ENCODE measurements at regions not wholly inside any gene's neighbourhood (a gene's known extent, or its start where the extent isn't known, plus 50 kb on each side); places are given as distances from the start of the nearest gene placed in this dataset.
A peak's percentile ranks its signal among the peaks of the same experiment; 100 is the strongest.

GRCh38 chr3:152581951-152582350 lies 253.0 kb upstream of the P2RY1 start:
- DNase-seq (ENCODE audit: low read depth, low spot score) (peak; percentile 68), FAIRE-seq (peak; percentile 24)
- CTCF ChIA-PET = interaction anchor here (1.1 kb wide), 1 partner anchor 11 kb away, joined by 3 read pairs; no protein-coding TSS in a partner anchor
- Histone ChIP-seq H4K20me1 (replicated peaks; ENCODE audit: control insufficient read depth, extremely low read depth, insufficient read depth, low read length) (no peaks in the 10 kb centered on the region), H3K9me1 (replicated peaks; ENCODE audit: control insufficient read depth, extremely low read depth, insufficient read depth, low read length) (no peaks in the 10 kb centered on the region), H3K27ac (ENCODE audit: insufficient read depth, low read depth, low read length) (no peak overlapping the region), H3K9me3 (replicated peaks; ENCODE audit: control insufficient read depth, insufficient read depth, low read length) (no peaks in the 10 kb centered on the region), H3K4me2 (ENCODE audit: insufficient read depth, low read length) (peak overlapping the region; percentile 8), H2AFZ (ENCODE audit: low read depth, low read length) (peak overlapping the region; percentile 63), H3K36me3 (ENCODE audit: control insufficient read depth in 2 of 2, extremely low read depth in 1 of 2, insufficient read depth in 2 of 2, low read length in 2 of 2) (no peaks in the 10 kb centered on the region), H3K9ac (replicated peaks; ENCODE audit: extremely low read depth, insufficient read depth, low read length) (no peak overlapping the region), H3K4me3 (replicated peaks in 1 of 3; ENCODE audit: insufficient read depth in 1 of 3, low read depth in 1 of 3, low read length in 3 of 3) (no peak overlapping the region), H3K4me1 (ENCODE audit: control insufficient read depth, extremely low read depth, insufficient read depth, low read length) (peaks cover 5% of the 10 kb centered on the region), H3K27me3 (ENCODE audit: control insufficient read depth in 2 of 2, insufficient read depth in 2 of 2, low read length in 2 of 2) (no peaks in the 10 kb centered on the region), H3K79me2 (ENCODE audit: control insufficient read depth, insufficient read depth, low read length) (no peaks in the 10 kb centered on the region)
- POLR2A ChIA-PET = no interaction called here
- no peak for TF ChIP-seq CTCF (IDR thresholded peaks at IDR 0.05; ENCODE audit: extremely low read depth in 1 of 2, insufficient read depth in 1 of 2, low read depth in 1 of 2, low read length in 2 of 2)
- TF ChIP-seq MAX (IDR thresholded peaks at IDR 0.05; ENCODE audit: insufficient read depth, insufficient read length) = no peak
- no peak for TF ChIP-seq MYC (IDR thresholded peaks at IDR 0.05; ENCODE audit: low read depth, low read length)
- no peak for TF ChIP-seq EZH2 (IDR thresholded peaks at IDR 0.05; ENCODE audit: borderline replicate concordance, low read depth, low read length, severe bottlenecking)
- no peak for TF ChIP-seq GATA2 (IDR thresholded peaks at IDR 0.05; ENCODE audit: insufficient read depth, insufficient read length, low read depth, low read length)
- no peak for TF ChIP-seq POLR2AphosphoS5 (IDR thresholded peaks at IDR 0.05; ENCODE audit: insufficient read depth, low read depth, low read length)
- BruUV-seq (replicated peaks) = no TSS peak
- intact Hi-C loops (cut with micrococcal nuclease) = no loop called here
- dilution Hi-C loops (cut with MboI; ENCODE audit: extremely low pct_ligation_motif_present, low sequenced_read_pairs) = no loop called here

Data from endothelial cell of umbilical vein (primary cell).